SU-DHL-6 (cell line): ENCODE measurements at regions not wholly inside any gene's neighbourhood (a gene's known extent, or its start where the extent isn't known, plus 50 kb on each side); places are given as distances from the start of the nearest gene placed in this dataset.

Experiments
- H2AFZ ChIP-seq: fragments of 200-600 bp; sonication (generic); 2 replicates; pipeline ENCODE4 v1.6.1; 2014; ENCODE audit warnings: low read depth, mild to moderate bottlenecking, moderate library complexity, mixed read lengths, antibody characterized with exemption, low read length; ENCODE audit not compliant: severe bottlenecking
- H3F3A ChIP-seq: fragments of 200-600 bp; shearing (Covaris generic); 2 replicates; pipeline ENCODE4 v1.6.0; 2016; ENCODE audit warnings: antibody characterized with exemption, mild to moderate bottlenecking; ENCODE audit not compliant: insufficient read depth
- H3K27ac ChIP-seq: fragments of 200-600 bp; sonication (generic); 2 replicates; pipeline ENCODE4 v1.5.1; 2016; ENCODE audit warnings: low read depth, mild to moderate bottlenecking, low read length, moderate library complexity, mixed read lengths
- H3K27me3 ChIP-seq: fragments of 200-600 bp; sonication (generic), shearing (Covaris generic); 2 replicates; pipeline ENCODE4 v1.6.0; 2014; ENCODE audit warnings: mild to moderate bottlenecking, low read length
- H3K36me3 ChIP-seq: fragments of 200-600 bp; sonication (generic); 2 replicates; pipeline ENCODE4 v1.6.1; 2014; ENCODE audit warnings: mild to moderate bottlenecking, low read length, mixed read lengths
- H3K4me2 ChIP-seq: fragments of 300-600, 200-600 bp; shearing (Covaris generic), sonication (generic); 2 replicates; pipeline ENCODE4 v1.6.0; 2014; ENCODE audit warnings: low read length, low read depth, mild to moderate bottlenecking; ENCODE audit not compliant: poor library complexity, severe bottlenecking
- H3K4me3 ChIP-seq: fragments of 200-600 bp; sonication (generic); 2 replicates; pipeline ENCODE4 v1.5.1; 2014; ENCODE audit warnings: antibody characterized with exemption, low read length, mild to moderate bottlenecking, mixed read lengths; ENCODE audit not compliant: insufficient read depth, poor library complexity, severe bottlenecking
- H3K79me2 ChIP-seq: fragments of 200-600 bp; sonication (generic); 2 replicates; pipeline ENCODE4 v1.6.1; 2014; ENCODE audit warnings: mild to moderate bottlenecking, low read length, moderate library complexity; ENCODE audit not compliant: insufficient read depth
- H3K9ac ChIP-seq: fragments of 200-600 bp; sonication (generic); 2 replicates; pipeline ENCODE4 v1.7.0; 2014; ENCODE audit warnings: mild to moderate bottlenecking, low read length
- H3K9me2 ChIP-seq: fragments of 200-600 bp; sonication (generic); replicated peaks from 2 replicates; pipeline ENCODE4 v1.6.1; 2014; ENCODE audit warnings: low read length; ENCODE audit not compliant: insufficient read depth
- H3K9me3 ChIP-seq: fragments of 200-600 bp; sonication (generic); 2 replicates; pipeline ENCODE4 v1.6.1; 2014; ENCODE audit warnings: low read length, mixed read lengths; ENCODE audit not compliant: insufficient read depth
- H4K20me1 ChIP-seq: fragments of 200-600 bp; sonication (generic); 2 replicates; pipeline ENCODE4 v1.6.1; 2014; ENCODE audit warnings: low read depth, mild to moderate bottlenecking, antibody characterized with exemption, low read length, moderate library complexity, mixed read lengths
- CTCF ChIP-seq: fragments of 200-600 bp; sonication (generic); IDR thresholded peaks from one replicate; pipeline ENCODE4 v1.5.1; 2017; ENCODE audit warnings: antibody characterized with exemption, mild to moderate bottlenecking, low read length, moderate library complexity; ENCODE audit not compliant: insufficient read depth, poor library complexity, severe bottlenecking
- EZH2phosphoT487 ChIP-seq: fragments of 200-600 bp; sonication (generic), shearing (Covaris generic); conservative IDR thresholded peaks from 2 replicates; pipeline ENCODE4 v1.6.1; 2018; ENCODE audit warnings: mild to moderate bottlenecking, antibody characterized with exemption, low read length, moderate library complexity, mixed read lengths

- H3K9me3 ChIP-seq = peaks cover 3% of the 10 kb centered on the region; the same call in 1 of the 2 replicates
- H2AFZ ChIP-seq = no peak overlapping the region
- TF ChIP-seq CTCF (no peak), EZH2phosphoT487 (no peak)
Measured at GRCh38 chr3:135393159-135393558, 572.4 kb upstream of the PPP2R3A start.

GRCh38 chr3:135393898-135394525 lies 571.5 kb upstream of the PPP2R3A start:
- no peak overlapping the region for H2AFZ ChIP-seq
- H3K9ac ChIP-seq = no peak overlapping the region
- no peak overlapping the region for H3K4me3 ChIP-seq
- no peaks in the 10 kb centered on the region for H4K20me1 ChIP-seq
- no peaks in the 10 kb centered on the region for H3K27me3 ChIP-seq
- H3K9me3 ChIP-seq = peaks cover 3% of the 10 kb centered on the region; the same call in 1 of the 2 replicates
- H3K79me2 ChIP-seq = no peaks in the 10 kb centered on the region
- TF ChIP-seq CTCF = no peak
- TF ChIP-seq EZH2phosphoT487 = no peak
- no peak overlapping the region for H3K27ac ChIP-seq
- H3K36me3 ChIP-seq = no peaks in the 10 kb centered on the region
- no peak overlapping the region for H3K4me2 ChIP-seq
- no peaks in the 10 kb centered on the region for H3K9me2 ChIP-seq
- no peaks in the 10 kb centered on the region for H3F3A ChIP-seq

More at GRCh38 chr3:135393159-135393558, 572.4 kb upstream of the PPP2R3A start:
- H3K27ac ChIP-seq = no peak overlapping the region
- no peak overlapping the region for H3K4me3 ChIP-seq
- H3K36me3 ChIP-seq = no peaks in the 10 kb centered on the region
- H4K20me1 ChIP-seq = no peaks in the 10 kb centered on the region
- no peaks in the 10 kb centered on the region for H3K79me2 ChIP-seq
- H3F3A ChIP-seq = no peaks in the 10 kb centered on the region
- H3K9ac ChIP-seq = no peak overlapping the region
- no peak overlapping the region for H3K4me2 ChIP-seq
- H3K9me2 ChIP-seq = no peaks in the 10 kb centered on the region
- no peaks in the 10 kb centered on the region for H3K27me3 ChIP-seq

GRCh38 chr3:135412475-135412874 lies 553.1 kb upstream of the PPP2R3A start:
- Histone ChIP-seq H3K9me2 (no peaks in the 10 kb centered on the region), H2AFZ (no peak overlapping the region), H3K9ac (no peak overlapping the region), H3K79me2 (no peaks in the 10 kb centered on the region), H3K4me2 (no peak overlapping the region), H3K4me3 (no peak overlapping the region), H4K20me1 (no peaks in the 10 kb centered on the region), H3K36me3 (no peaks in the 10 kb centered on the region), H3F3A (no peaks in the 10 kb centered on the region), H3K27ac (no peak overlapping the region), H3K27me3 (no peaks in the 10 kb centered on the region), H3K9me3 (no peaks in the 10 kb centered on the region)
- no peak for TF ChIP-seq CTCF
